ENCODE measurements at regions not wholly inside any gene's neighbourhood (a gene's known extent, or its start where the extent isn't known, plus 50 kb on each side); places are given as distances from the start of the nearest gene placed in this dataset.

DNA sequence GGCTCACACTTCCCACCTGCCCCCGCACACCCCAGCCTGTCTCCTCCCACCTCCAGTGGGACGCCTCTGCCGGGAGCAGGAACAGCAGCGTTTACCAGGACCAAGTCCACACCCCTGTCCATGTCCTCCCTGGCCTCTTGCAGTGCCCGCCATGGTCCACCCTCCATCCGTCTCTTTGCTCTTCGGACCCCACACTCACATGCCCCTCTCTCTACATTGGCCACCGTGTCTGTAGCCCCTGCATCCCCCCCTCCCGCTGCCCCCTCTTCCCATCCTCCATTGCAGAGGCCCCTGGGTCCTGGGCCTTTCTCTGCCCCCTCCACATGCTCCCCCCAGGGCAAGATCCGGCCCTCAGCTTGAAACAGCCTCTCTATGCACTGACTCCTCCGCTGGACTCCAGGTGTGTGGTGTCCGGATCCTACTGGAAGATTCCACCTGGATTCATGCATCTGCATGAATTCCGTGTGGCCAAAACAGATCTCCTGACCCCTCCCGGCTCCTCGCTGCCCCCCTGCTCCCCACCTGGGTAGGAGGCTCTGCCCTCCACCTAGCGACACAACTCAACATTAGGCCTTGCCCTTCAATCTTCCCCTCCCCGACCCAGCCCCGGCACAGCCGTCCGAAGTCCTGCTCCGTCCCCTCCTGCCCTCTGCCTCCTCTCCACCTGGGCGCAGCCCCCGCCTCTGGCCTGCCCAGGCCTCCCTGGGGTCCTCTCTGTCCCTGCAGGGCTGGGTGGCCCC, 168.5 kb downstream of the OLFM1 start:
- no peak for DNase-seq (ENCODE audit: low read depth)
- in situ Hi-C loops (cut with HindIII; ENCODE audit: low pct_unique_long_range_greater_than_20kb, low sequenced_read_pairs) = no loop called here

DNA sequence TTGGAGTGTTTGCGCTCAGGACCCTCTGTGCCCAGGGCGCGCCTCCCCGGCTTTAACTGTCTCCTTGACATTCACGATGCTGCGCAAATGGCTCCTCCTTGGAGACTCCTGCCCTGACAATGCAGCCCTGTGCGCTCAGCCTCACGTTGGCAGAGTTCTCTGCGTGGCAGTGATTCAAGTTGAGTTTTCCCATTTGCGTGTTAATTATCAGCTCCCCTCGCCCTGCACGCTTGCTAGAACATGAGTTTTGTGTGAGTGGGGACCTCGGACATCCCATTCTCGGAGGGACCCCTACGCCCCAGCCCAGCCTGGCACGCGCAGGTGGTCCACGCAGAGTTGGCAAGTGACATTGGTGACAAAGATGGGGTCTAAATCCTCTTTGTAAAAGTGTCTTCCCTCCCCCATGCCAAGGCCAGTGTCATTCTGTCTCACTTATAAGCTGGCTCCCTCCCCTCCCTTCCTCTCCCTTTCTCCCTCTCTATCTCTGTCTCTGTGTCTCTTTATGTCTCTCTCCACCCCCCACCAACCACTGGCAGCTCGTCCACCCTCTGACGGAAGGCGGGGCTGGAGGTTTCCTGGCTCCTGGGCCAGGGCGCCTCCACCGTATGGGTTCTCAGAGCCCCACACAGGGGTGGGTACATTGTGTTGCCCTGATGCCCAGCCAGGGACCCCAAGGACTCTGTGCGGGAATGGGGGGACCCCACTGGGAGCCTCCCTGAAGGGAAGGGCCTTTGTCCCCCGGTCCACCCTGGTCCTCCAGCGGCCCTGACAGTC, 169.3 kb downstream of the OLFM1 start:
- in situ Hi-C loops (cut with HindIII; ENCODE audit: low pct_unique_long_range_greater_than_20kb, low sequenced_read_pairs) = no loop called here
- DNase-seq (ENCODE audit: low read depth) = no peak

DNA sequence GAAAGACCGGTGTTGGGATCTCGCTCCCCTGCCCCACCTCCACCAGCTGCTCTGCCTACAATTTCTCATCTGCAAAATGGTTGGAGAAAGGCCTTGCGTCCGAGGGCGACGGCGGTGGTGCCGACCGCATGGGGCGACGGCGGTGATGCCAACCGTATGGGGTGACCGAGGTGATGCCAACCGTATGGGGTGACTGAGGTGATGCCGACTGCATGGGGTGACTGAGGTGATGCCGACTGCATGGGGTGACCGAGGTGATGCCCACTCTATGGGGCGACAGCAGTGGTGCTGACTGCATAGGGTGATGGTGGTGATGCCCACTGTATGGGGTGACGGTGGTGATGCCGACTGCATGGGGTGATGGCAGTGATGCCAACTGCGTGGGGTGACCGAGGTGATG, 171.0 kb downstream of the OLFM1 start:
- DNase-seq (ENCODE audit: low read depth) = no peak
- in situ Hi-C loops (cut with HindIII; ENCODE audit: low pct_unique_long_range_greater_than_20kb, low sequenced_read_pairs) = no loop called here

GRCh38 chr9:135259273-135259672, 171.8 kb downstream of the OLFM1 start:
- in situ Hi-C loops (cut with HindIII; ENCODE audit: low pct_unique_long_range_greater_than_20kb, low sequenced_read_pairs) = no loop called here
- no peak for DNase-seq (ENCODE audit: low read depth)

DNA sequence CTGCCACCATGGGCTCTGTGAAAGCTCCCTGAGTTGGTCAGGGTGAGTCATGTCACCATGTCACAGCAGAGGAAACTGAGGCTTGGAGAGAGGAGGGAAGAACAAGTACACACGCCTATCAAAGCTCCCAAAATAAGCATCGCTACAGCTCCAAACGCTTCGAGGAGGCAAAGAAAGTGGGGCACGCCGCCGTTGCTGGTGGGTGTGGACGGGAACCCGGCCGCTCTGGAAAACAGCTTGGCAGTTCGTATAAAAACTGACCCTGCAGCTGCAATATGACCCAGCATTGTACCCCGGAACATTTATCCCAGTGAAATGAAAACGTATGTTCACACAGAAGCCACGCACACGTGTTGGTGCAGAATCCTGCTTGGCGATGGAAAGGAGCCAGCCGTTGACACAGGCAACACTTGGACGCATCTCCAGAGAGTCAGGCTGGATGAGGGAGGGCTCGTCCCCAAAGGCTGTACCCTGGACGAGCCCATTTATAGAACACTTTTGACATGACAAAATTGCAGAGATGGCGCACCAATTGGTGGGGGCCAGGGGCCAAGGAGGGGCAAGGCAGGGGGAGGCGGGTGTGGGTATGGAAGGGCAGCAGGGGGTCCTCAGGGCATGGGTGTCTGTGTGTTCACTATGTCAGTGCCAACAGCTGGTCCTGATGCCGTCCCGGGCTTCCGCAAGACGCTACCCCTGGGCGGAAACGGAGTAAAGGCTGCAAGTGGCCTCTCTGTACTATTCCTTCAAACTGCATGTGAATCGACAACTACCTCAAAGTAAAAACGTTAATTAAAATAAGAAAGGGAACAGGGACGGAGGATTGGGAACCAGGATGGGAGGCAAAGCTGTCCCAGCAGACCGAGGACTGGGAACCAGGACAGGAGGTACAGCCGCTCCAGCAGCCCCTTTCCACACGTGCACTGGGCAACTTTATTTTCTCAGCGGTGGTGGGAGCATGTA, 173.0 kb downstream of the OLFM1 start:
- in situ Hi-C loops (cut with HindIII; ENCODE audit: low pct_unique_long_range_greater_than_20kb, low sequenced_read_pairs) = no loop called here

GRCh38 chr9:135262248-135262647, 174.8 kb downstream of the OLFM1 start:
- in situ Hi-C loops (cut with HindIII; ENCODE audit: low pct_unique_long_range_greater_than_20kb, low sequenced_read_pairs) = no loop called here
- peak; percentile 71 for DNase-seq (ENCODE audit: low read depth)

More for the DNA sequence above, 173.0 kb downstream of the OLFM1 start:
- no peak for DNase-seq (ENCODE audit: low read depth)

DNA sequence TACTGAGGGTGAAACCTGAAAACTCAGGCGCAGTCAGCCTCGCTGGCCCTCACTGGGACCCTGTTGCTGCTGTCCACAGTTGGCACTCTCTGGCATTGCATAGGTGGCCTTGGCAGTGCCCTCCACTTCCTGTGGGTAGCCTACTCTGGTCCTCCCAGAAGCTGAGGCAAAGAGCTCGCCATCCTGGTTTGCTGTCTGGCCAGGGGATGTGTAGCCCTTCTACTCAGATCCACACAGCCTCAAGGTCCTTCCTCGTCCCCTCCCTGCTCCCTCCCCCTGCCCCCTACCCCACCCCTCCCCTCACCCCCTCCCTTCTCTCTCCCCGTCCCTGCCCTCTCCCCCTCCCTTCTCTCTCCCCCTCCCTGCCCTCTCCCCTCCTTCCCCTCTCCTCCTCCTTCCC, 176.0 kb downstream of the OLFM1 start:
- in situ Hi-C loops (cut with HindIII; ENCODE audit: low pct_unique_long_range_greater_than_20kb, low sequenced_read_pairs) = no loop called here
- DNase-seq (ENCODE audit: low read depth) = no peak

DNA sequence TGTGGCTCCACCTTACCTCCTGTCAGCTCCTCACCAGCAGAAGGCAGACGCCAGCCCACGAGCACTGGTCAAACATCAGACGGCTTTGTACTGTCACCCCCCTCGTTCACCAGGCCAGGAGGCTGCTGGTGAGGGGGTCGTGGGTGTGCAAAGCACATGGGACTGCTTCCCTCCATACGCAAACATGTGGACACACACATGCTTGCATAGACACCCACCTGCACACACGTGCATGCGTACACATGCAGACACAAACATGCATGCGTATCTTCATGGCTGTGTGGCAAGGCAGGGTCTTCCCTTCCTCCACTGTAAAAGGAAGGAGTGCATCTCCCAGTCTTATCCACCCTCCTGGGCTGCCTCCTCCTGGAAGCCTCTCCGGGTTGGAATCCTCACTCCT, 178.5 kb downstream of the OLFM1 start:
- in situ Hi-C loops (cut with HindIII; ENCODE audit: low pct_unique_long_range_greater_than_20kb, low sequenced_read_pairs) = no loop called here
- DNase-seq (ENCODE audit: low read depth) = no peak

- in situ Hi-C loops (cut with HindIII; ENCODE audit: low pct_unique_long_range_greater_than_20kb, low sequenced_read_pairs) = no loop called here
Observed at GRCh38 chr9:135267191-135267809, 179.8 kb downstream of the OLFM1 start.

GRCh38 chr9:135268031-135268430, 180.6 kb downstream of the OLFM1 start:
- DNase-seq (ENCODE audit: low read depth) = no peak
- in situ Hi-C loops (cut with HindIII; ENCODE audit: low pct_unique_long_range_greater_than_20kb, low sequenced_read_pairs) = no loop called here

More at GRCh38 chr9:135267191-135267809, 179.8 kb downstream of the OLFM1 start:
- DNase-seq (ENCODE audit: low read depth) = no peak

- no peak for DNase-seq (ENCODE audit: low read depth)
- in situ Hi-C loops (cut with HindIII; ENCODE audit: low pct_unique_long_range_greater_than_20kb, low sequenced_read_pairs) = no loop called here
Observed at GRCh38 chr9:135268981-135269380, 181.5 kb downstream of the OLFM1 start.

DNA sequence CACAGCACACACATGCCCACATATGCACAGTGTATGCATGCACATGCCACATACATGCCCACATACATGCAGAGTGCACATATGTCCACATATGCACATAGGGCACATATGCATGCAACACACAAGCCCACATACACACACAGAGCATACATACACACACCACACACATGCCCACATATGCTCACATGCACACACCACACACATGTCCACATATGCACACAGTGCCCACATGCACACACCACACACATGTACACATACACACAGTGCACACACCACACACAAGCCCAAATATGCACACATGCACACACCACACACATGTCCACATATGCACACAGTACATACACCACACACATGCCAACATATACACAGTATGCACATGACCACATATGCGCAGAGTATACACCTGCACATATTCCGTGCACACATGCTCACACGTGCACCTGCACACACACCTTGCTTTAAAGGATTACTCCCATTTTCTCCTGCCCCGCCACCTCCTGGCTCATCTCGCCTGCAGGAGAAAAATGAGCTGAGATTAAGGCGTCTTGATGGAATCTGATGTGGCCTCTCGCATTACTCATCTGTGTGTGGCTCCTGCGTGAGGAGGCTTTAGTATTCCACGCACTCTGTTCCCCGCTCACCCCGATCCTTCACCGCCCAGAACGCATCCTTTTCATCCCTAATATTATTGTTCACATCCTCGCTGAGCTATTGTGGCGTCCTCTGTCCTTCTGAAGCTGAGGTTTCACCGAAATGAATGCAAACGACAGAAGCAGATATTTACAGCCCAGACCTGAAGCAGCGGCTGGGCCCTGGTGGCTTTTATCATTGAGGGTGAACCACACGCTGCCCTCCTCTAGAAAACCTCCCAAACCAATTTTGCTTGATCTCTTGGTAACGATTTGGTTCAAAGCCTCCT, 182.7 kb downstream of the OLFM1 start:
- in situ Hi-C loops (cut with HindIII; ENCODE audit: low pct_unique_long_range_greater_than_20kb, low sequenced_read_pairs) = no loop called here
- DNase-seq (ENCODE audit: low read depth) = no peak

DNA sequence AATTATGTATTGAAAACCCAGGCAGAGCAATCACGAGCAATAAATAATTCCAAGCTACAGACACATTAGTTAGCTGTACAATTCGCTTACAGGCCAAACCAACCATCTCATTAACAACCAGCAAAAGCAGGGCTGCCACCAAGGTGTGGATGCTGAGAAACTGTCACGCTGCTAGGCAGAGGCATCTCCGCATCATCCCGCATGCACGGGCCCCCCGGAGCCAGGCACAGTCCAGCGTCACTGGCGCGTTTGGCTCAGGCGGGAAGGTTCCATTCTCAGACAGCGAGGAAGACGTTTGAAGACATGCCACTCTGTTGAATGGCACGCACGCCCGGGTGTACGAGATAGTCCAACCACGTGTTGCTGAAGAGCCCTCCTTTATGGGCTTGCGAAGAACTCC, 184.0 kb downstream of the OLFM1 start:
- no peak for DNase-seq (ENCODE audit: low read depth)
- in situ Hi-C loops (cut with HindIII; ENCODE audit: low pct_unique_long_range_greater_than_20kb, low sequenced_read_pairs) = no loop called here

DNA sequence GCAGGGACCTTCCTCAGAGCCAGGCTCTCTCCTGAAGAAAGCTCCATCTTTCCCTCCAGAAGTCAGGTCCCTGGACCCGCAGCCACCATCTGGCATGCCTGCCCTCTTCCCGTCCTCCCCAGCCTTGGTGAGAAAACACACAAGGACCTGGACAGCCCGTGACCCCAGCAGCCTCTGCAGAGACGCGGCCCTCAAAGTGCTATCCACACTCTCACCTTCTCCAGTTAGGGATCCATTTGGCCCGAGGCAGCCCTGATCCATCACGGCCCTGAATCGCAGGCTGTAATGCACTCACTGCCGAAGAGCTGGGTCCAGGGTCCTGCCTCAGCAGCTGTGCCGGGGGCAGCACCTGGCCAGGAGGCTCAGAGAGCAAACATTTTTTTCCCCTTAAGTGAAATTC, 185.1 kb downstream of the OLFM1 start:
- in situ Hi-C loops (cut with HindIII; ENCODE audit: low pct_unique_long_range_greater_than_20kb, low sequenced_read_pairs) = no loop called here
- no peak for DNase-seq (ENCODE audit: low read depth)

DNA sequence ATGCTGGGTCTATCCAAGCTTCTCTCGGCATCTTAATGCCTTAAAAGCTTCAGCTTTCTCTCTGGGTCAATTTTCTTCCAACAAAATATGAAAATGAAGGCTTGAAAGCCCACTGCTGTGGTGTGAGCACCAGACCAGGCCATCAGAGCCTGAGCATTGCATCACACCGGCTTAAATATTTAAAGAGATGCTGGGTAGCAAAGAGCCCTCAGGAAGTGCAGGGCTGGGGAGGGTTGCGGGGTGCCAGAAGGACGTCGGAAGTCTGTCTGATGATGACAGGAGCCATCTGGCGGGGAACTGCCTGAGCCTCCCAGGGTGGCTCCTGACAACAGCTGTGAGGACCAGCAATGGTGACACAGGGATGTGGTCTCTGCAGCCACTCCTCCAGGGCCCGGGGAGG, 185.5 kb downstream of the OLFM1 start:
- in situ Hi-C loops (cut with HindIII; ENCODE audit: low pct_unique_long_range_greater_than_20kb, low sequenced_read_pairs) = no loop called here
- no peak for DNase-seq (ENCODE audit: low read depth)

GRCh38 chr9:135275163-135275562, 187.7 kb downstream of the OLFM1 start:
- in situ Hi-C loops (cut with HindIII; ENCODE audit: low pct_unique_long_range_greater_than_20kb, low sequenced_read_pairs) = no loop called here
- no peak for DNase-seq (ENCODE audit: low read depth)

DNA sequence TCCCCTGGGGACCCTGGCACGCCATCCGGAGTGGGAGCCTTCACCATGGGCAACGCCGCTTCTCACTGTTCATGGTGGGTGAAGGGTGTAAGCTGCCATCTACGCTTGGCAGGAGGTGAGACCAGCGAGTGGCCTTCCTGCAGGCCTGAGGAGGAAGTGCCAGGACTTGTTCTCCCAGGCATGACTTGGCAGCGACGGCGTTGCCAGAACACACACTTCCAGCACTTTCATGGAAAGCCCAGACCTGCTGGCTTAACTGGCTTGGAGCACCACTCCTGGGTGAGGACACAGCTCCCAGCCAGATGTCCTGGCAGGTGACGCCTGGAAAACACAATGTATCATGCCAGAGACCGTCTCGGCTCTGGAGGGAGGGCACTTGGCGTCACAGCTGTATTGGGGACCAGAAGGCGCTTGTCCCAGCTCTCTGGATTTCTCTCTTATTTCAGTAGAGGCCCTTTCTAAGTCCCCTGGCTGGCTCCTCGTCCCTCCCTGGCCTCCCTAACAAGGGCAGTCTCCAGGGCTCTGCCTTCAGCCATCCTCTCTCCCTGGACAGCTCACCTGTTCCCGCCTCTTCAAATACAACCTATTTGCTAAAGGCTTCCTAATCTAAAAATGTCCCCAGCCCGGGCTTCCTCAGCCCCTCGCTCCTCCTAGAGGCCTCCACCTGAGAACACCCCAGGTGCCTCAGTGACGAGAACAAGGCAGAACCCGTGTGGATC, 188.3 kb downstream of the OLFM1 start:
- in situ Hi-C loops (cut with HindIII; ENCODE audit: low pct_unique_long_range_greater_than_20kb, low sequenced_read_pairs) = no loop called here

More for the DNA sequence above, 188.3 kb downstream of the OLFM1 start:
- no peak for DNase-seq (ENCODE audit: low read depth)

All from Caki2 (cell line).